ENCODE measurements at regions not wholly inside any gene's neighbourhood (a gene's known extent, or its start where the extent isn't known, plus 50 kb on each side); places are given as distances from the start of the nearest gene placed in this dataset.

- Histone ChIP-seq H3K27ac (no peak overlapping the region), H3K9me3 (no peaks in the 10 kb centered on the region), H3K4me1 (no peaks in the 10 kb centered on the region), H3K36me3 (ENCODE audit: insufficient read depth in 1 of 2, low read depth in 1 of 2) (no peaks in the 10 kb centered on the region), H3K4me3 (no peak overlapping the region), H3K27me3 (ENCODE audit: insufficient read depth in 3 of 3, low read length in 2 of 3) (no peaks in the 10 kb centered on the region)
- intact Hi-C loops (cut with DNase I) = no loop called here
- TF ChIP-seq CTCF (IDR thresholded peaks at IDR 0.05) = no peak
- DNase-seq = no peak
- WGBS, 3 donors = 19 to 32% (median 29%) methylated on average over 1 of the region's 1 CpG
- no peak for ATAC-seq
Measured at GRCh38 chr18:67347438-67347837, 169.1 kb downstream of the DSEL start.

- WGBS, 3 donors = 60 to 67% (median 62%) methylated on average over 2 of the region's 2 CpGs
- TF ChIP-seq CTCF (IDR thresholded peaks at IDR 0.05) = no peak
- no peaks in the 10 kb centered on the region for H3K36me3 ChIP-seq (ENCODE audit: insufficient read depth in 1 of 2, low read depth in 1 of 2)
Measured at GRCh38 chr18:67342159-67342558, 174.4 kb downstream of the DSEL start.

GRCh38 chr18:67337696-67338095 lies 178.8 kb downstream of the DSEL start:
- no peak for TF ChIP-seq CTCF (IDR thresholded peaks at IDR 0.05)
- no peak for ATAC-seq
- Histone ChIP-seq H3K27ac (no peak overlapping the region), H3K9me3 (no peaks in the 10 kb centered on the region), H3K27me3 (ENCODE audit: insufficient read depth in 3 of 3, low read length in 2 of 3) (no peaks in the 10 kb centered on the region), H3K4me3 (no peak overlapping the region), H3K4me1 (no peaks in the 10 kb centered on the region), H3K36me3 (ENCODE audit: insufficient read depth in 1 of 2, low read depth in 1 of 2) (no peaks in the 10 kb centered on the region)
- DNase-seq = no peak
- intact Hi-C loops (cut with DNase I) = no loop called here
- WGBS, 3 donors = 21 to 56% (median 41%) methylated on average over 1 of the region's 1 CpG

More at GRCh38 chr18:67342159-67342558, 174.4 kb downstream of the DSEL start:
- DNase-seq (no peak), ATAC-seq (no peak)
- H3K27ac ChIP-seq = no peak overlapping the region
- H3K27me3 ChIP-seq (ENCODE audit: insufficient read depth in 3 of 3, low read length in 2 of 3) = no peaks in the 10 kb centered on the region
- no peak overlapping the region for H3K4me3 ChIP-seq
- H3K9me3 ChIP-seq = no peaks in the 10 kb centered on the region
- intact Hi-C loops (cut with DNase I) = no loop called here
- no peaks in the 10 kb centered on the region for H3K4me1 ChIP-seq

- Histone ChIP-seq H3K9me3 (no peaks in the 10 kb centered on the region), H3K4me3 (no peak overlapping the region), H3K36me3 (ENCODE audit: insufficient read depth in 1 of 2, low read depth in 1 of 2) (no peaks in the 10 kb centered on the region), H3K4me1 (no peaks in the 10 kb centered on the region), H3K27ac (no peak overlapping the region), H3K27me3 (ENCODE audit: insufficient read depth in 3 of 3, low read length in 2 of 3) (no peaks in the 10 kb centered on the region)
- DNase-seq (no peak), ATAC-seq (no peak)
- intact Hi-C loops (cut with DNase I) = no loop called here
- 43 to 86% (median 44%) methylated on average over 1 of the region's 1 CpG for WGBS, 3 donors
- TF ChIP-seq CTCF (IDR thresholded peaks at IDR 0.05) = no peak
Measured at GRCh38 chr18:67331857-67332256, 184.7 kb downstream of the DSEL start.

GRCh38 chr18:67319109-67319508 lies 197.4 kb downstream of the DSEL start:
- Histone ChIP-seq H3K4me1 (no peaks in the 10 kb centered on the region), H3K27me3 (ENCODE audit: insufficient read depth in 3 of 3, low read length in 2 of 3) (no peaks in the 10 kb centered on the region), H3K9me3 (no peaks in the 10 kb centered on the region), H3K4me3 (no peak overlapping the region), H3K36me3 (ENCODE audit: insufficient read depth in 1 of 2, low read depth in 1 of 2) (no peaks in the 10 kb centered on the region), H3K27ac (no peak overlapping the region)
- no peak for DNase-seq
- ATAC-seq = no peak
- no peak for TF ChIP-seq CTCF (IDR thresholded peaks at IDR 0.05)
- 82 to 87% (median 84%) methylated on average over 2 of the region's 2 CpGs for WGBS, 3 donors
- intact Hi-C loops (cut with DNase I) = no loop called here
